Uterus (tissue), 2 donors: ENCODE measurements at regions not wholly inside any gene's neighbourhood (a gene's known extent, or its start where the extent isn't known, plus 50 kb on each side); places are given as distances from the start of the nearest gene placed in this dataset.

Experiments
- POLR2A ChIP-seq, 2 donors: fragments of 450-650 bp; IDR thresholded peaks; one replicate each; pipeline ENCODE4 v1.6.1; 2016; ENCODE audit warnings: antibody characterized with exemption in 2 of 2, mild to moderate bottlenecking in 1 of 2, moderate library complexity in 1 of 2
- TF ChIP-seq, protein P1 (sequence below), 4 experiments: fragments of 200-600 bp in 2 of 4; fragments of 450-650 bp in 2 of 4; sonication (generic) in 2 of 4; IDR thresholded peaks; one replicate each; pipeline ENCODE4 v1.5.1; 2016 to 2019; ENCODE audit warnings: antibody characterized with exemption in 4 of 4, mild to moderate bottlenecking in 2 of 4, moderate library complexity in 1 of 4

DNA sequence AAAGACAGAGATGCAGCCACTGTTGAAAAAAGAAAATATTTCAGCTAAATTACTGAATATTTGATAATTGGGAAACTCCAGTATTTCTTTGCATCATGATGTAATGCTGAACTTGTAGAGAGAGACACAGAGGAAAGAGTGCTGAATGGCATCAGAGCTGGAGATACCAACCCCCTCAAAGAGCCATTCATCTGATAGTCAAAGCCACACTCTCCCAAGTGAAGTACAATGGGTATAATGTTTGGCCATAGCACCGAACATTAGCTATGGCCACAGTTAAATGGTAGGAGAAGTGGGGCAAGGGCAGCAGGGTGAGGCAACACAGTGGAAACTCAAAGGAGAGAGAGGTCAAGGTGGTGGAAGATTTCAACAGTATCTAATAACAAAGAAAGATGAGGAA, 107.5 kb upstream of the TNFSF4 start:
- TF ChIP-seq, protein P1, sequence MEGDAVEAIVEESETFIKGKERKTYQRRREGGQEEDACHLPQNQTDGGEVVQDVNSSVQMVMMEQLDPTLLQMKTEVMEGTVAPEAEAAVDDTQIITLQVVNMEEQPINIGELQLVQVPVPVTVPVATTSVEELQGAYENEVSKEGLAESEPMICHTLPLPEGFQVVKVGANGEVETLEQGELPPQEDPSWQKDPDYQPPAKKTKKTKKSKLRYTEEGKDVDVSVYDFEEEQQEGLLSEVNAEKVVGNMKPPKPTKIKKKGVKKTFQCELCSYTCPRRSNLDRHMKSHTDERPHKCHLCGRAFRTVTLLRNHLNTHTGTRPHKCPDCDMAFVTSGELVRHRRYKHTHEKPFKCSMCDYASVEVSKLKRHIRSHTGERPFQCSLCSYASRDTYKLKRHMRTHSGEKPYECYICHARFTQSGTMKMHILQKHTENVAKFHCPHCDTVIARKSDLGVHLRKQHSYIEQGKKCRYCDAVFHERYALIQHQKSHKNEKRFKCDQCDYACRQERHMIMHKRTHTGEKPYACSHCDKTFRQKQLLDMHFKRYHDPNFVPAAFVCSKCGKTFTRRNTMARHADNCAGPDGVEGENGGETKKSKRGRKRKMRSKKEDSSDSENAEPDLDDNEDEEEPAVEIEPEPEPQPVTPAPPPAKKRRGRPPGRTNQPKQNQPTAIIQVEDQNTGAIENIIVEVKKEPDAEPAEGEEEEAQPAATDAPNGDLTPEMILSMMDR (IDR thresholded peaks at IDR 0.05): no peak
- no peak for TF ChIP-seq POLR2A (IDR thresholded peaks at IDR 0.05)
